ENCODE measurements at regions not wholly inside any gene's neighbourhood (a gene's known extent, or its start where the extent isn't known, plus 50 kb on each side); places are given as distances from the start of the nearest gene placed in this dataset.

GRCh38 chr5:157956271-157956885 lies 97.4 kb upstream of the CLINT1 start:
- H3K4me3 ChIP-seq (ENCODE audit: low read depth, low read length) = no peak overlapping the region
- no peak for DNase-seq (ENCODE audit: low read depth)
- TF ChIP-seq CTCF (IDR thresholded peaks at IDR 0.05; ENCODE audit: low read depth, low read length, missing control alignments) = no peak

- no peak for DNase-seq (ENCODE audit: low read depth)
These were observed 96.7 kb upstream of the CLINT1 start for GRCh38 chr5:157955541-157956172.

GRCh38 chr5:157952374-157952685 lies 93.4 kb upstream of the CLINT1 start:
- TF ChIP-seq CTCF (IDR thresholded peaks at IDR 0.05; ENCODE audit: low read depth, low read length, missing control alignments) = no peak
- H3K4me3 ChIP-seq (ENCODE audit: low read depth, low read length) = no peak overlapping the region
- no peak for DNase-seq (ENCODE audit: low read depth)

More at GRCh38 chr5:157955541-157956172, 96.7 kb upstream of the CLINT1 start:
- H3K4me3 ChIP-seq (ENCODE audit: low read depth, low read length) = no peak overlapping the region
- TF ChIP-seq CTCF (IDR thresholded peaks at IDR 0.05; ENCODE audit: low read depth, low read length, missing control alignments) = no peak

GRCh38 chr5:157951673-157952373 lies 92.9 kb upstream of the CLINT1 start:
- H3K4me3 ChIP-seq (ENCODE audit: low read depth, low read length) = no peak overlapping the region
- no peak for TF ChIP-seq CTCF (IDR thresholded peaks at IDR 0.05; ENCODE audit: low read depth, low read length, missing control alignments)
- DNase-seq (ENCODE audit: low read depth) = no peak

- H3K4me3 ChIP-seq (ENCODE audit: low read depth, low read length) = no peak overlapping the region
- TF ChIP-seq CTCF (IDR thresholded peaks at IDR 0.05; ENCODE audit: low read depth, low read length, missing control alignments) = no peak
- DNase-seq (ENCODE audit: low read depth) = no peak
These were observed 90.6 kb upstream of the CLINT1 start for GRCh38 chr5:157949520-157949919.

- peak; percentile 78 for TF ChIP-seq CTCF (IDR thresholded peaks at IDR 0.05; ENCODE audit: low read depth, low read length, missing control alignments)
- H3K4me3 ChIP-seq (ENCODE audit: low read depth, low read length) = no peak overlapping the region
- peak; percentile 60 for DNase-seq (ENCODE audit: low read depth)
These were observed 89.9 kb upstream of the CLINT1 start for GRCh38 chr5:157948738-157949410.

All from GM12864 (cell line).